ENCODE measurements at regions not wholly inside any gene's neighbourhood (a gene's known extent, or its start where the extent isn't known, plus 50 kb on each side); places are given as distances from the start of the nearest gene placed in this dataset.

- TF ChIP-seq CTCF (IDR thresholded peaks at IDR 0.05), result no peak
- TF ChIP-seq POLR2AphosphoS5 (IDR thresholded peaks at IDR 0.05), result no peak
These were observed 624.2 kb downstream of the PRR16 start for GRCh38 chr5:121088341-121088740.
